Adrenal gland (tissue), 5 donors: ENCODE measurements at regions not wholly inside any gene's neighbourhood (a gene's known extent, or its start where the extent isn't known, plus 50 kb on each side); places are given as distances from the start of the nearest gene placed in this dataset.

ENCODE experiments used
- POLR2A ChIP-seq, 2 donors: fragments of 450-650 bp; IDR thresholded peaks; one replicate each; pipeline ENCODE4 v1.6.1; 2017; ENCODE audit warnings: antibody characterized with exemption in 2 of 2, mild to moderate bottlenecking in 2 of 2, moderate library complexity in 1 of 2
- TF ChIP-seq, protein P1 (sequence below), 6 experiments: fragments of 450-650 bp in 4 of 6; fragments of 200-600 bp in 2 of 6; sonication (generic) in 1 of 6; IDR thresholded peaks; 1 replicate in 5 of 6; 2 replicates in 1 of 6; pipeline versions ENCODE4 v1.5.1 to v1.8.0; 2016 to 2021; ENCODE audit warnings: antibody characterized with exemption in 6 of 6, mild to moderate bottlenecking in 2 of 6, moderate library complexity in 1 of 6
- donor health status: DM: no; HTN: no; CAD: no.

DNA sequence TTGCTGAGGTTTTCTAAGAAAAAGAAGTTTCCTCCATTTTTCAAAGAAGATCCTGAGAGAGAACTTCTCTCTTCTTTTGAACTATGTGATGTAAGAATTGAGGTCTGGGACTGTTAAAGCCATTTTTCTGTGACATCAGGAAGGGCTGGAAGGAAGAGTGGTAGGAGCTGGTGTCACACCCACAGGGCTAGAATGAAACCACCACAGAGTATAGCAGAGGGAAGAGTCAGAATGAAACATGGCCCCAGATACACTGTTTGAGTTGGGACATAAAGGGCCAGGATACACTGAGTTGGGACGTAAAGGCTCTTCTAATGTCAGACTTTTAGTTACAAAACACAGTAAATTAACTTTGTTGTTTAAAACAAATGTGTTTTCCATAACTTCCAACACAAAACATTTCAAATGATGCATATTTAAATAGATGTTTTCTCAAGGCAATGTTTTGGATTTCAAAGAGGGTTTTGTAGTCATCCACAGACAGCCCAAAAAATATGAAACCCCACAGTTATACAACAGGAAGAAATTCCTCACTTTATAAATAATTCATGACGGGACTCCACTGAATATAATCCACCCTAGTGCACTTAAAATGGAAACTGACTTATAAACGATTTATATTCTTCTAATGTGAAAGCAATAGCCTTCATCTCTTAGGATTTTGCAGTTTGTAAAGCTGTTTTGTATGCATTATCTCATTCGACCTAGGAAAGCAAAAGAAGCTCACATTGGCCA lies 72.5 kb downstream of the LIG4 start:
- TF ChIP-seq, protein P1, sequence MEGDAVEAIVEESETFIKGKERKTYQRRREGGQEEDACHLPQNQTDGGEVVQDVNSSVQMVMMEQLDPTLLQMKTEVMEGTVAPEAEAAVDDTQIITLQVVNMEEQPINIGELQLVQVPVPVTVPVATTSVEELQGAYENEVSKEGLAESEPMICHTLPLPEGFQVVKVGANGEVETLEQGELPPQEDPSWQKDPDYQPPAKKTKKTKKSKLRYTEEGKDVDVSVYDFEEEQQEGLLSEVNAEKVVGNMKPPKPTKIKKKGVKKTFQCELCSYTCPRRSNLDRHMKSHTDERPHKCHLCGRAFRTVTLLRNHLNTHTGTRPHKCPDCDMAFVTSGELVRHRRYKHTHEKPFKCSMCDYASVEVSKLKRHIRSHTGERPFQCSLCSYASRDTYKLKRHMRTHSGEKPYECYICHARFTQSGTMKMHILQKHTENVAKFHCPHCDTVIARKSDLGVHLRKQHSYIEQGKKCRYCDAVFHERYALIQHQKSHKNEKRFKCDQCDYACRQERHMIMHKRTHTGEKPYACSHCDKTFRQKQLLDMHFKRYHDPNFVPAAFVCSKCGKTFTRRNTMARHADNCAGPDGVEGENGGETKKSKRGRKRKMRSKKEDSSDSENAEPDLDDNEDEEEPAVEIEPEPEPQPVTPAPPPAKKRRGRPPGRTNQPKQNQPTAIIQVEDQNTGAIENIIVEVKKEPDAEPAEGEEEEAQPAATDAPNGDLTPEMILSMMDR (IDR thresholded peaks at IDR 0.05) = no peak
- TF ChIP-seq POLR2A (IDR thresholded peaks at IDR 0.05) = no peak
